Activated CD8-positive, alpha-beta memory T cell treated with anti-CD3 and anti-CD28 coated beads, Interleukin-2, amount 50 U/mL, for 48 hours (primary cell): ENCODE measurements at regions not wholly inside any gene's neighbourhood (a gene's known extent, or its start where the extent isn't known, plus 50 kb on each side); places are given as distances from the start of the nearest gene placed in this dataset.
"Not testable (repeated sequence)": the region's sequence is repeated elsewhere in the genome, so short reads cannot be mapped to it uniquely, and the experiment has no call there.

Experiments
- DNase-seq: peaks from one replicate; pipeline ENCODE4 v3.0.0-alpha.2; 2020

DNA sequence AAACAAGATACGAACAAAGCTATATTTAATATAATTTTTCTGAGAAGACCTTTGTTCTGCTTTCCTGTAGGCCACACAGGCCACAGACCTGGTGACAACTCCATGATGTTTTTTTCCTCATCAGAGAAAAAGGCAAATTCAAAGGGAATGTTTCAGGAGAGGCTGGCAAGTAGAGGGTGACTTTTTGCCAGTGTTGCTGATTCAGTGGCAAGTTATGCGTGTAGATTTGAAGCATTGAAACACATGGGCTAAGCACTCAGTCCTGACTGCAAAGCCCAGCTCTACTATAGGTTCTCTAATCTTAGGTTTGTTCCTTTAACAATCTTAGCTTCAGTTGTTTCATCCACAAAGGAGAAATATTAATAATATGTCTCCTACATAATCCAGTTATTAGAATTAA lies 499.8 kb downstream of the SUCLG1 start:
- no peak for DNase-seq

GRCh38 chr2:83956991-83957390 lies 502.1 kb downstream of the SUCLG1 start:
- DNase-seq: no peak

DNA sequence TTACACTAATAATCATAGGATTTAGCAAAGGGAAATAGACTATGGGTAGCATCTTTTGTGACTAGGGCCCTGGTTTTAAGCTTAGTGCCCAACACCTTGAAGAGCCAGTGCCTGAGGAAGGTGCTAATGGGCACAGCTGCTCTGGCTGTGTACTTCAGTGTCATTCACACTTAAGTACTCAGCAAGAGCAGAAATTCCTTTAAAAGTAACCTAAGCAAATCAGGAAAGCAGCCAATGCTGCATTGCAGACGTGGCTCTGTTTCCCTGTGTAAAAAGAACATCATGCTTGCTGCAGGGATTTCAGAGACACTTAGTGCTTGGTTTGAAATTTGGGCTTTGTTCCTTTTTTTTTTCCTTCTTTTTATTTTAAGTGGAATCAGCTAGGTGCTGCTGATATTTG lies 505.4 kb downstream of the SUCLG1 start:
- DNase-seq: no peak

DNA sequence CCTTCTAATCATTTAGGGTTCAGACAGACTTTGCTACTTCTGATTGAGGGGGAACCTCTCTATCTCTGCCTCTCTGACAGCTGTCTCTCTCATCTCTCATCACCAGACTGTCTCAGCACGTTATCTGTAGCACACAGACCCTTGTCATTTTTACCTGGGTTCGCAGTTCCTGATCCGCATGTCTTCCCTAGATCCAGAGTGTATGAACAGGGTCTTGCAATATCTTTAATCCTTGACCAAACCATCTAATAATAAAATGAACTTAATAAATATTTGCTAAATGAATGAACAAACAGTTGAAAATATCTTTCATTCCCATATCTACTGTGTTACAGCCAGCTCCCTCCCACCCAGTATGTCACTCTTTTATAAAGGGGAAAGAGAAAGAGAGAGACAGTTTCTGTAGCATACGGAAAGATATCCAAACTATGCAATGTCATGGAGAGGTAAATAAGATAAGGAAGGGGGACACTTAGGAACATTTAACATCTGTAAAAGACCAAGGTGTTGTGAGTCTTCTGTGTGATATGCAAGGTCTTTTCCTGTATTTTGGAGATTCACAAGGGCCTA lies 507.6 kb downstream of the SUCLG1 start:
- DNase-seq: no peak

GRCh38 chr2:83949361-83949760 lies 509.7 kb downstream of the SUCLG1 start:
- DNase-seq: no peak

- DNase-seq: no peak
Measured at GRCh38 chr2:83944191-83944590, 514.9 kb downstream of the SUCLG1 start.

- no peak for DNase-seq
Measured at GRCh38 chr2:83943265-83943664, 515.8 kb downstream of the SUCLG1 start.

- no peak for DNase-seq
Measured at GRCh38 chr2:83941886-83942285, 517.2 kb downstream of the SUCLG1 start.

GRCh38 chr2:83933749-83934148 lies 525.3 kb downstream of the SUCLG1 start:
- no peak for DNase-seq

DNA sequence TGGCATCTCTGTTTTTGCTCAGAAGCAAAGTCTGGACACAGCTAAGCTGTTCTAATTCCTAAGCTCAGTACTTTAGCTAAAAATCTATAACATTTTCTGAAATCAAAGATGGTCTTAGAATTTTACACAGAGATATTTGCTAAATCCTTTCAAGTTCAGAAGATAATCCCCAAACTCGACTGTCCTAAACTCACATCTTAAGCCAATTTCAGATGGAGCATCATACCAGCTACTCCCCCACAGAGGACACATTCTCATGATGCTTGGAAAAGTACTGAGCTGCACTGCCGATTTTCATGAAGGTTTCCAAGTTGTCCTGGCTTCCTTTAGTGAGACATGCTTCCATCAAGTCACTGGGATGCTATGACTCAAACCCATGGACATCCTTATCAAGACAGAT lies 535.5 kb downstream of the SUCLG1 start:
- DNase-seq: no peak

GRCh38 chr2:83916559-83916958 lies 542.5 kb downstream of the SUCLG1 start:
- no peak for DNase-seq

DNA sequence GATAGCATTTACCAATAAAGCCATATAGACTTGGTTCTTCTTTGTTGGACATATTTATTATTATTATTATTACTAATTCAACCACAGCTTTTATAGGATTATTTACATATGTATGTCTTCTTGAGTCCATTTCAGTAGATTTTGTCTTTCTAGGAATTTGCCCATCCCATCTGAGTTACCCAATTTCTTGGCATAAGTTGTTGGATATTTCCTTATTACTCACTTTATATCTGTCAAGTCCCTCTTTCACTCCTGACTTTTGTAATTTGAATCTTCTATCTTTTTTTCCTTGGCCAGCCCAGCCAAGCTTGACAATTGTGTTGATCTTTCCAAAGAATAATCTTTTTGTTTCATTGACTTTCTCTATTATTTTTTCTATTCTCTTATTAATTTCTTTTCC lies 543.7 kb downstream of the SUCLG1 start:
- DNase-seq: no peak

- no peak for DNase-seq
Measured at GRCh38 chr2:83908750-83909149, 550.3 kb downstream of the SUCLG1 start.

GRCh38 chr2:83901317-83901716 lies 557.8 kb downstream of the SUCLG1 start:
- DNase-seq: no peak

DNA sequence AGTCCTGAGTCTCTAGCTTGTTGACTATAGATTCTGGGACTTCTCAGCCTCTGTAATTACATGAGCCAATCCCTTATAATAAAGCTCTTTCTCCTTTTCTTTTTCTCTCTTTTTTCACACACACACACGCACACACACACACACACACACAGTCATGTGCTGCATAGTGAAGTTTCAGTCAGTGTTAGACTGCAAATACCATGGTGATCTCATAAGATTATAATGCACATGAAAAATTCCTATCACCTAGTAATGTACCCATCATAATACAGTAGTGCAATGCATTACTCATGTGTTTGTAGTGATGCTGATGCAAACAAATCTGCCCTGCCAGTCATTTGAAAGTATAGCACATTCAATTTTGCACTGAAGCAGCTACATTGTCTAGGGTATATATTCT lies 558.2 kb downstream of the SUCLG1 start:
- DNase-seq: no peak

DNA sequence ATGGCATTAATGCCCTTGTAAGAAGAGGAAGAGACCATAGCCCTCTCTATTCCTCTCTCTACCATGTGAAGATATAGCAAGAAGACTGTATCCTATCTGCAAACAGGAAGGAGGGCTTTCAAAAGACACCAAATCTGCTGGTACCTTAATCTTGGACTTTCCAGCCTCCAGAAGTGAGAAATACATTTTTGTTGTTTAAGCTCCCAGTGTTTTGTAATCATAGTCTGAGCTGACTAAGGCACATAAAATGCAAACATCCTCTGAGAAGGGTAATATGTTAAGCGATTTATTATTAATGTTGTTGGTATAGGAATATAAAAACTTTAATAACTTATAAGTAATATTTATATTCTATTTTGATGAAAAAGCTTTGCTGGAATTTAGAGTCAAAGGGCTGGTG lies 559.8 kb downstream of the SUCLG1 start:
- DNase-seq: no peak

DNA sequence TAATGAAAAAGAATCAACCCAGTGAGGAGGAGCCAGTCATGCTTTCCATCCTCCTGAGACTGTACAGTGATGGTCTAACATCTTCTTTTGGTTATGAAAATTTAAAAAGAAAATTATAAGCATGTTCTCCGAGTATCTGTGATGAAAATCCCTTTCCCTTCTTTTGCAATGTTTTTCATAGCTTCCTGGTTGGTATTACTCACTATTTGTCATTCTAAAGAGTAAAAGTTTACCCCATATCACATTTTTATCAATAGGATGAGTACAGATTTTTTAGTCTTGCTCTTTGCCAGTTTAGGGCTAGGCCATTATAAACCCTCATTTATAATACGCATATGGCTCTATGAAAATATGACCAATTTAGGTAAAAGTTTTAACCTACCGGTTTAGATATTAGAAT lies 564.1 kb downstream of the SUCLG1 start:
- DNase-seq: no peak

- DNase-seq: no peak
Measured at GRCh38 chr2:83887757-83888156, 571.3 kb downstream of the SUCLG1 start.

DNA sequence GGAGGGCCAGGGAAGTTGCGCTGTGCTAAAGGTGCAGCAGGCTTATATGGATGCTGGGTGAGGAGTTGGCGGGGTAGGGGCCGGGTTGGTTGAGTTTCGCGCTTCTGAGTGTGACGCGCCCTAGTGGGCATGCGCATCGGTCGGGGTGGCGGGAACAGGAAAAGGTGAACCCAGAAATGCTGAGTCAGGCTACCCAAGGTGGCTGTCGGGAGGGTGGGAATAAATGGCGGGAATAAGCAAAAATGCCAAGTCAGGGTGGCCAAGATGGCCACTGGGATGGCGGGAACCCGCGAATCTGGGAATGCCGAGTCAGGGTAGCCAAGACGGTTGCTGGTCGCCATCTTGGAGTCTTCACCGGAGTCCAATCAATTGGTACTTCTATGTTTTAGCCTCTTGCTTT lies 580.0 kb downstream of the SUCLG1 start:
- DNase-seq: no peak

GRCh38 chr2:83877261-83877660 lies 581.8 kb downstream of the SUCLG1 start:
- DNase-seq: not testable (repeated sequence)

GRCh38 chr2:83874712-83875430 lies 584.2 kb downstream of the SUCLG1 start:
- DNase-seq: no peak

GRCh38 chr2:83874066-83874465 lies 585.0 kb downstream of the SUCLG1 start:
- no peak for DNase-seq

DNA sequence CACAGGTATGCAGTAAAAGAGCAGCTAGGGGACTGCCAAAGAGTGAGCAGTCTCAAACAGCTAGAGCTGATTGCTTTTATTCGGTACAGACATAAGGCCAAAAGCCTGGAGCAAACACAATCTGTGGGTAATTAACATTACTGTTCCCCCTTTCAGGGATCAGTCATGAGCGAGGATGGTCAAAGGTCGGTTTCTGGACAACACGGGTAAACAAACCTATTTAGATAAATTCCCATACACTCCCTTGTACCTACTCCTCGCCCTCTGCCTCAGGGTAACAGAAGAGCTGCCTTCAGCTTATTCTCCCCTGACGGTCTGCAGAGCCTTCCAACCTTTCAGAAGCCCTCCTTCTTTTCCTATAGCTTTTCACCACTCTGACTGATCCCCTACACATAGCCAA lies 586.0 kb downstream of the SUCLG1 start:
- no peak for DNase-seq

DNA sequence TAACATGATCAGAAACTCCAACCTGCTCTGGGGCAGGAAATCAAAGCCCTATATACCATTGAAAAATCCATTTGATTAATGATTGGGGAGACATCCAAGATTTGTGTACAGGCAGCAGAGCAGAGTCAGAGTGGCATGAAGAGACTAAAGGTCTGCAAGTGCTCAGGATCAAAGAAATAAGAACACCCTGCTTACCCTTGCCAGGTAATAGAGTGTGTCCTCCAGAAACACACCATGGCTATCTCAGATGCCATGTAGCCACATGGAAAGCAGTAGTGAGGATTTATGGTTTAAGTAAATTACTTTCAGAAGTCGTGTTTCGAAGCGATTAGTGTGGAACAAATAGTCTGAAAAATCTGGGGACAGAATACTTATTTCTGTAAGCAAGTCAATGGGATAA lies 592.9 kb downstream of the SUCLG1 start:
- DNase-seq: no peak

DNA sequence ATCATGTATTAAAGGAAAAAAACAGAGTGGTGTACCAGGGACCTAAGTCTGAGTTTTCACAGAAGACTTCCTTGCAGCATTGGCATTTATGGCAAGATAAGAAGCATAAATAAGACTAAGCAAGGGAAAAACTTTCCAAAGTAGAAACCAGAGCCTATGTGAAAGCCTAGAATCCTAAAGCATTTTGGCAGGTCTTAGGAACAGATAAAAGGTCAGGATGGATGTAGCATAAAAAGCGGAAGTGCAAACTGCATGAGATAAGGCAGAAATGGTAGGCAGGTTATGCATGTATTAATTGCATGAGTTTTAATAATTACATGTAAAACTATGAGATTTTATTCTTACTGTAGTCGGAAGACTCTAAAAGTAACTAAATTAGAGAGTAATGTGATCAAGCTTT lies 596.5 kb downstream of the SUCLG1 start:
- no peak for DNase-seq
